Hippocampal formation (tissue), 2 donors: ENCODE measurements at regions not wholly inside any gene's neighbourhood (a gene's known extent, or its start where the extent isn't known, plus 50 kb on each side); places are given as distances from the start of the nearest gene placed in this dataset.

Experiments used
- DNase-seq, 2 donors: peaks; one replicate each; lab custom pipeline; 2025; lab: John Stamatoyannopoulos, UW

- DNase-seq = no peak
Observed at GRCh38 chr14:65250162-65250495, 147.8 kb upstream of the MAX start.

GRCh38 chr14:65251213-65251612 lies 148.9 kb upstream of the MAX start:
- no peak for DNase-seq

- no peak for DNase-seq
Observed at GRCh38 chr14:65252482-65253255, 150.4 kb upstream of the MAX start.

GRCh38 chr14:65255029-65255545 lies 152.8 kb upstream of the MAX start:
- DNase-seq = no peak

GRCh38 chr14:65255583-65256461 lies 153.5 kb upstream of the MAX start:
- no peak for DNase-seq

GRCh38 chr14:65256714-65257113 lies 154.4 kb upstream of the MAX start:
- DNase-seq = no peak

GRCh38 chr14:65257425-65257824 lies 155.1 kb upstream of the FUT8 start:
- no peak for DNase-seq

GRCh38 chr14:65258391-65258790 lies 154.1 kb upstream of the FUT8 start:
- no peak for DNase-seq

- DNase-seq = no peak
Observed at GRCh38 chr14:65259000-65259399, 153.5 kb upstream of the FUT8 start.

GRCh38 chr14:65260786-65261185 lies 151.7 kb upstream of the FUT8 start:
- DNase-seq = no peak

GRCh38 chr14:65261425-65261920 lies 151.1 kb upstream of the FUT8 start:
- no peak for DNase-seq

GRCh38 chr14:65261946-65262345 lies 150.6 kb upstream of the FUT8 start:
- no peak for DNase-seq

- DNase-seq = no peak
Observed at GRCh38 chr14:65263177-65263788, 149.2 kb upstream of the FUT8 start.

GRCh38 chr14:65267856-65268255 lies 144.7 kb upstream of the FUT8 start:
- no peak for DNase-seq

GRCh38 chr14:65268594-65268993 lies 143.9 kb upstream of the FUT8 start:
- no peak for DNase-seq

- DNase-seq = no peak
Observed at GRCh38 chr14:65269732-65270131, 142.8 kb upstream of the FUT8 start.

GRCh38 chr14:65277027-65277426 lies 135.5 kb upstream of the FUT8 start:
- no peak for DNase-seq

GRCh38 chr14:65277580-65278270 lies 134.8 kb upstream of the FUT8 start:
- DNase-seq = peak in 1 of 2 donors; percentile 83

- no peak for DNase-seq
Observed at GRCh38 chr14:65278589-65278988, 133.9 kb upstream of the FUT8 start.

- DNase-seq = no peak
Observed at GRCh38 chr14:65279510-65279909, 133.0 kb upstream of the FUT8 start.

GRCh38 chr14:65279958-65280357 lies 132.6 kb upstream of the FUT8 start:
- DNase-seq = no peak

- no peak for DNase-seq
Observed at GRCh38 chr14:65280653-65281052, 131.9 kb upstream of the FUT8 start.
